Retina (tissue), 1 donor: ENCODE measurements at regions not wholly inside any gene's neighbourhood (a gene's known extent, or its start where the extent isn't known, plus 50 kb on each side); places are given as distances from the start of the nearest gene placed in this dataset.
"Not testable (repeated sequence)": the region's sequence is repeated elsewhere in the genome, so short reads cannot be mapped to it uniquely, and the experiment has no call there.

ENCODE experiments used
- DNase-seq: peaks from one replicate; pipeline ENCODE4 v3.0.0-alpha.2; 2016

DNA sequence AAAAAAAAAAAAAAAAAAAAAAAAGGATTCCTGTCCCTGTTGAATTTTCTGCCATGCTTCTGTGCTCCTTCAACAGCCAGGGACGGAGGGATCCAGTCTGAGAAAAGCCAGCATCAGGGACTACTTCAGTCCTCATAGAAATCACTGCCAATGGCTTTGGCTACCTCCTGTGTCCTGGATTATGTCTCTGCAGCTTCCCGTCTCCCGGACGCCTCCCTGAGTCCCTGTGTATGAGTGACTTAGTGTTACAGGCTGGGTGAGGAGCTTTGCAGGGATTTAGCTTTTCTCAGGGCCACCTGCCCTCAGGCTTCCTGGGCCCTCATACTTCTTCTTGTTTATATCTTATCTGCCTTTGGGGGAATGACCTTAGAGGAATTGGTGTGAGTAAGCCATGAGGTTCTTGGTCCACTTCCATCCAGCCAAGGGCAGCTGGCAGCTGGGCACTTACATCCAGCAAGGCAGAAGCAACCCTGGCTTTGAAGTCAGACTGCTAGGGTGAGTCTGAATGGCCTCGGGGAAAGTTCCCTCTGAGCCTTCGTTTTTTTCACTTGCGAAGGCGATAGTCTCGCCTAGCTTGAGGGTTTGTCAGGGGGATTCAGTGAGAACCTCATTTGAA, 83.6 kb upstream of the CRYM start:
- DNase-seq = not testable (repeated sequence)

- DNase-seq = not testable (repeated sequence)
Measured at GRCh38 chr16:21361045-21361444, 83.0 kb upstream of the CRYM start.

DNA sequence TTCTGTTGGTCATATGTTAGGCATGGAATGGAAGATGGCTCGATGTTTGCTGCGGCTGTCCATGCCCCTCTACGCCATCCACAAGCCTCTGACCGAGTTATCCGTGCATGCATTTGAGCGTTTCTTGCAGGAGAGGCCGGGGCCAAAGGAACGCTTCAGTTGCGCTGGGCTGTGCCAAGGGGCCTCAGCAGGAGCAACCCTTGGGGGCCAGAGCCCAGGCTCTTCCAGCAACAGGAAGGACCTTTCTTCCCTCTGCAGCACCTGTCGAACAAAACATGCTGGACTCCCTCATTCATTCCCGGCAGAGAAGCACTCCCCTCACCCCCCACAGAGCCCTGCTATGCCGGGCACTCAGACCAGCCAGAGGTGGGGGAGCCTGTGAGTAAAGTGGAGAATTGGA, 81.4 kb upstream of the CRYM start:
- not testable (repeated sequence) for DNase-seq

DNA sequence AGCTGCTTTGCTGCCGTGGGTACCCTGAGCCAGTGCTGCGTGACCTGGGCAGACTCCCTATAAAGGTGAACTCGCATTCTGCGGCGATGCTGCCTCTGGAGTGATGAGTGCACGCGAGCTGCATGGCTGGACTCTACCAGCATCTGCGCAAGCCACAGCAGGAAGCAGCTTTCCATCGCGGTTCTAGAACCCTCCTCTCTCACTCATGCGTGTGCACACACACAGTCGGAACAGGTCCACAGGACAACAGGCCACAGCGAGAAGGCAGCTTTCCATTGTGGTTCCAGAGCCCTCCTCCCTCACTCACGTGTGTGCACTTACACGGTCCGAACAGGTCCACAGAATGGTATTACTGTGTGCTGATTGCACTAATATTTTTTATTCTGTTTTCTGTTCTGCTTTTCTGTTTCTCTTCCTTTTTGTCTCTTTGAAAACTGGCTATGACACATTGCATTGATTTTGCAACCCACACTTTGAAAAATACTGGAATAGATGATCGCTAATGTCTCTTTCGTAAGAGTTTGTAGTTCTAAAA, 80.2 kb upstream of the CRYM start:
- not testable (repeated sequence) for DNase-seq

- DNase-seq = not testable (repeated sequence)
Measured at GRCh38 chr16:21356308-21356707, 78.2 kb upstream of the CRYM start.

DNA sequence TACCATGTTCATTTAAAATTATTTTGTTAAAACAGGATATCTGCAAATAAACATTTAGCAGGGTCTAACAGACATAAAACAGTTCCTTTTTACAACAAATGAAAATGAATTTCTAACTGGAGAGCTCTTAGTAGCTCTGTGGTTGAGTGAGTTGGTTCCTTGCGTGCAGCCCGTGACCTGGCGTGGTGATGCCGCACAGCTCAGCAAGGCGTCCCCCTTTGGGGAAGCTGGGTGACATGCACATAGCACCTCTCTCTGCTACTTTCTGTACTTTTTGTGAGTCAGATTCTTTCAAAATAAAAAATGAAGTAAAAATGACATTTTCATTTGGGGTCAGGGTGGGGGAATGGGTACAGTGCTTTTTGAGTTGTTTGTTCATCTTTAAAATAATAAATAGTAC, 73.3 kb upstream of the CRYM start:
- not testable (repeated sequence) for DNase-seq

- DNase-seq = not testable (repeated sequence)
Measured at GRCh38 chr16:21350851-21351250, 72.8 kb upstream of the CRYM start.

DNA sequence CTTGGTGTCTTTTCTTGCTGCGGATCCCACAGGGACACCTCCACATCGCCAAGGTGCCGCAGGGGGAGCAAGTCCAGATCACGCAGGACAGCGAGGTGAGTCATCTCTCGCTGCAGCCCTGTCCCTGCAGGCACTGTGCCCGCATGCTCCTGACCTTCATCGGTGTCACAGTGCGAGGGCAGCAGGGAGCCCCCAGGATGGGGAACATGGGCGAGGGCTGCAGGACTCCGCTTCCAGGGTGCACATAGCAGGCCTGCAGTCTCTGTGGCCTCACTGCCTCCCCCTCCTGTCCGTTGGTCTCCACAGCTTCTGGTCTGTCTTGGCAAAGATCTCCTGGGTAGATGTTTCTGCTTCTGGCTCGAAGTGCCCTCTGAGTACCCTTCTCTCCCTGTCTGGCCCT, 71.2 kb upstream of the CRYM start:
- DNase-seq = not testable (repeated sequence)

DNA sequence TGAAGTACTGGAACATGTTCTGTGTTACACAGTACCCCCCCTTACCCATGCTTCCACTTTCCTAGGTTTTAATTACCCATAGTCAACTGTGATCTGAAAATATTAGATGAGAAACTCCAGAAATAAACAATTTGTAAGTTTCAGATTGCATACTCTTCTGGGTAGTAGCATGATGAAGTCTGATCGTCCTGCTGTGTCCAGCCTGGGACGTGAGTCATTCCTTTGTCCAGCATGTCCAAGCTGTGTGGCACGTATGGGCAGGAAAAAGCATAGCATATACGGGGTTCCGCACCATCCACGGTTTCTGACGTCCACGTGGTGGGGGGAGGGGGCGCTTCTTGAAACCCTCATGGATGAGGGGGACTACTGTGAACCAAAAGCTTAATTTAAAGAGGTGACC, 70.7 kb upstream of the CRYM start:
- not testable (repeated sequence) for DNase-seq

DNA sequence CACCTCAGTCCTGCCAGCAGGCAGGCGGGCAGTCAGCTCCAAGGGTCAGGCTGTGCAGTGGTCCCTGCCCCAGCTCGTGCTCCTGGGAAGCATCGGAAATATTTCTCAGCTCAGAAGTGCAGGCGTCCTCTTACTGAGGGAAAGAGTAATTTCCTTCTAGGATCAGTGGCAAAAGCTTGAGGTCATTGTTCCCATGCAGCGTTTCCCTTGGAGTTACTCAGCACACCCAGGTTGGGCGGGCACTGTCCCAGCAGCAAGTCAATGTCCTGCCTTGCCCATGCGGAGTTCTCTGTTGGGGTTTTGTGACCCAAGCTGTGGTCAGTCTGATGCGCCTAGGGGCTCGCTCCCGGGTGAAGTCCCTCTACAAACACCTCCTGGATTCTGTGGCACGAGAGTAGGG, 69.4 kb upstream of the CRYM start:
- DNase-seq = not testable (repeated sequence)

DNA sequence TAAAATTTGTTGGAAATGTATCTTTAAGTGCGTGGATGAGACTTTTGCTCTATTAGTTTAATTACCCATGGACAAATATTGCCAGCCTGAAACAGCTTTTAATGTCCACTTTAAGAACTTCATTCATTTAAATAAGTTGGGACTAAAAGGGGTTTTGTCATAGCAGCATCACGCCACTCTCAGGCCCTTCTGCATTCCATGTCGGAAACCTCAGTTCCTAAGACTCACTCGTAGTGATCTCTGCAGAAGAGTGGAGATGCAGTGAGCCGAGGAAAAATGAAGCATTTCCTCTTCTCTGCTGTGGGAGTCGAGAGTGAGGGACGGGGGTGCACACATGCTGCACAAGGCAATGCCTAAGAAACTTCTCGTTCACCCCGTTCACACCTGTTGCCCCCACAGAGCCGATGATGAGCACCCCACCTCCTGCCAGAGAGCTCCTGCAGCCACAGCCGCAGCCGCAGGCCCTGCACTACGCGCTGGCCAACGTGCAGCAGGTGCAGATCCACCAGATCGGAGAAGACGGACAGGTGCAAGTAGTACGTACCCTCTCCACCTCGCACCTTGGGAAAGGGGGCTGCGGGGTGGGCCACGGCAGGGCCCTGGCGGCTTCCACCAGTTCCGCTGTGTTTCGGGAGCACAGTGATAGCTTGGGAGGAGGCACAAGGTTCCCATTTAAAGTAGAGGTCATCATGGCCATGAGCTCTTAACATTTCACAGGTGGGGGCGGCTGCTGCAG, 68.8 kb upstream of the CRYM start:
- not testable (repeated sequence) for DNase-seq

DNA sequence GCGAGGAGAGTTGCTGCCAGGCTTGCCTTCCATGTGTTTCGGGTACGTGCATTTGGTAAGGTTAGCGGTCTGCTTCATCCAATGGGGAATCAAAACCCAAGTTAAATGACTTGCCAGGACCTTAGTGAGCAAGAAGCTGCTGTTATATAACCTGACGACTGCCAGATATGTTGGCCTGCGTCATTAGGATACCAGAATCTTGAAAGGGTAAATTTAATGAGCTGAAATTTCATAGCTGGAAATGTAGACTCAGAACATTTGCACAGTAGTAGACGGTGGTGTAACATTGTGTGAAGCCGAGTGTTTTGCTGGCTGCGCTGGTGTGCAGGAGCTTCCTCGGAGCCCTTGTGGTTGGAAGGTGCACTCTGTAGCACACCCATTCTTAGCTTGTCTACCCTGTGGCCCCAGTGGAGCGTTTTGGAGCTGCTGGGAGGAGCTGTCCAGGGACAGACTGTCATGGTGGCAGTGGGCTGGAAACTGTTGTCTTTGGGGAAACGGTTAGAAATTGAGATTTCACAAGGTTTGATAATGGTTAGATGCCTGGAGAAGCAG, 66.3 kb upstream of the CRYM start:
- DNase-seq = not testable (repeated sequence)

- DNase-seq = no peak
Measured at GRCh38 chr16:21341101-21341500, 63.0 kb upstream of the CRYM start.

DNA sequence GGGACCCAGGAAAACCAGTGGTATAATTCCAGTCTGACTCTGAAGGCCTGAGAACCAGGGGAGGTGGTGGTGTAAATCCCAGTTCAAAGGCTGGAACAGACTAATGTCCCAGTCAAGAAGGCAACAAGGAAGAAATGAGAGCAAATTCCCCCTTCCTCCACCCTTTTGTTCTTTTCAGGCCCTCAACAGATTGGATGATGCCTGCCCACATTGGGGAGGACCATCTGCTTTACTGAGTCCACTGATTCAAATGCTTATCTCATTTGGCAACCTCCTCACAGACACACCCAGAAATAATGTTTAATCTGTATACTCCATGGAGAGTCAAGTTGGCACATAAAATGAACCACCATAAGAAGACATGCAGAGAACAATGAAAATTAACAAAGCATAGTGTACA, 61.9 kb upstream of the CRYM start:
- no peak for DNase-seq

- DNase-seq = no peak
Measured at GRCh38 chr16:21339269-21339641, 61.2 kb upstream of the CRYM start.

DNA sequence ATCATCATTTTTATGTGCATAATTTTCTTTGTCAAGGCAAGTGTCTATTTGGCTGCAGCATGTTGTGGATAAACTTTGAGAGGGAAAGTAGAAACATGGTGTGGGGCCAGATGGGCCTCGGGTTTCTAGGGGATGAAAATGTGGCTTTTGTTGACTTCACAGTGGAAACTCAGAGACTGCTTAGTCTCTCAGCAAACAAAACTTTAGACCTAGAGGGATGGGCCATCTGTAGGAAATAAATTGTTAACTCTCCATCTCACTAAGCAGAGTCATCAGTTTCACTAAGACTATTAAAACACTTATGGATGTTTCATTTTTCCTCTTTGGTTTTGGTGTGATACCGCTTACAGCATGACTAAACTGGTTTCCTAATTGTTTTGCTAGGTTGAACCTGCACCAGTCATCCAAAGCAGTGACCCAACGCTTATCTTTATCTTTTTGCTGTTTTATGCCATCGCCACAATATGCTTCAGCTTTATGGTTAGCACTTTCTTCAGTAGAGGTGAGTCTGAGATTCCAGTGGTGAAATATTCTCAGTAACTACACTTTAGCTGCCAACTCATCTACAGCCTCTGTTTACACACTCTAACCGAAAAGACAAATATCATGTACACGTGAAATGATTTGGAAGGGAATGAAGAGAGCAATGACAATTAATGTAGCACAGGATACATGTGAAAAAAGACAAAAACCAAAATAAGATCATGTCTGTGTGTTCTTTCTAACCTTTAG, 60.6 kb upstream of the CRYM start:
- DNase-seq = no peak

DNA sequence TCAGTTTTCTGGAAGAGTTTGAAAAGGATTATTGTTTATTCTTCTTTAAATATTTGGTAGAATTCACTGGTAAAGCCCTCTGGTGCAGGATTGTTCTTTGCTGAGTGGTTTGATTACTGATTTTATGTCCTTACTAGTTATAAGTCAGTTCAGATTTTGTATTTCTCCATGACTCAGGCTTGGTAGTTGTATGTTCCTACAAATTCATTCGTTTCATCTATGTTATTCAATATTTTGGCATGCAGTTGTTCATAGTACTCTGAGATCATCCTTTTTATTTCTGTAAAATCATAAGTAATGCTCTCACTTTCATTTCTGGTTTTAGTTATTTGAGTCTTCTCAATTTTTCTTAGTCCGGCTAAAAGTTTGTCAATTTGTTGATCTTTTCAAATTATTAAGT, 58.1 kb upstream of the CRYM start:
- DNase-seq = no peak

- not testable (repeated sequence) for DNase-seq
Measured at GRCh38 chr16:21334188-21335146, 56.4 kb upstream of the CRYM start.

DNA sequence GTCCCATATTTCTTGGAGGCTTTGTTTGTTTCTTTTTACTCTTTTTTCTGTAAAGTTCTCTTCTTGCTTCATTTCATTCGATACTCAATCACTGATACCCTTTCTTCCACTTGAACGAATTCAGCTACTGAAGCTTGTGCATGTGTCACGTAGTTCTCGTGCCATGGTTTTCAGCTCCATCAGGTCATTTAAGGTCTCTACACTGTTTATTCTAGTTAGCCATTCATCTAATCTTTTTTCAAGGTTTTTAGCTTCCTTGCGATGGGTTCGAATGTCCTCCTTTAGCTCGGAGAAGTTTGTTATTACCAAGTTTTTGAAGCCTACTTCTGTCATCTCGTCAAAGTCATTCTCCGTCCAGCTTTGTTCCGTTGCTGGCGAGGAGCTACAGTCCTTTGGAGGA, 55.6 kb upstream of the CRYM start:
- DNase-seq = not testable (repeated sequence)
